ENCODE measurements at regions not wholly inside any gene's neighbourhood (a gene's known extent, or its start where the extent isn't known, plus 50 kb on each side); places are given as distances from the start of the nearest gene placed in this dataset.

GRCh38 chr6:16045238-16045637, 83.6 kb upstream of the MYLIP start:
- TF ChIP-seq POLR2A (IDR thresholded peaks at IDR 0.05; ENCODE audit: low read length) (no peak), GATA1 (IDR thresholded peaks at IDR 0.05; ENCODE audit: low read depth, low read length) (no peak)
